ENCODE measurements at regions not wholly inside any gene's neighbourhood (a gene's known extent, or its start where the extent isn't known, plus 50 kb on each side); places are given as distances from the start of the nearest gene placed in this dataset.

DNA sequence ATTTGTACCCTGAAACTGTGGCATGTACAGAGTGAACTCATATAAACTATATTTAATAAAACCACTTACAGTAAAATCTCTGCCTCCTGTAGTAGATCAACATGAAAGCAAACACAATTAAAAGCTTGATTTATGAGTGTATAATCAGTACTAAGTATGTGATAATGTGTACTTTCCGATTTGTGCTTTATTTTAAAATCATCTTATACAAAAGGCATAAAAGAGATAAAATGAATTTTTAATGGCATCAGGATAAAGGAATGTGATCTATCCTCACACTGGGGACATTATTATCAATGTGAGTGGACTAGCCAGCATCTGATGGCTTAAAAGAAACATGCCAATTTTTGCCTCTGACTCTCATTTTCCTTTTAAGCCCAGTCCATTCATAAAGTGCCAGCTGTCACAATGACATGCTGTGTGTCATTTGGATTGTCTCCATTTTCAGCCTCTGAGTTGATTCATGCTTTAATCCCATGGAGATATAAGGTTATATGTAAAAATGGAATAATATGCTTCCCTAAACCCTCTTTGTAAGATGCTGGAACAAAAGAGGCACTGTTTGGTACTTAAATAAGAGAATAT, 831.6 kb upstream of the EYS start:
- no peaks in the 10 kb centered on the region for H3K9me3 ChIP-seq
- TF ChIP-seq CTCF (IDR thresholded peaks at IDR 0.05) = no peak
- H3K4me1 ChIP-seq = no peaks in the 10 kb centered on the region
- DNase-seq (ENCODE audit: low spot score) = no peak
- no peak overlapping the region for H3K27ac ChIP-seq
- H3K4me3 ChIP-seq = no peak overlapping the region
- H3K27me3 ChIP-seq = no peaks in the 10 kb centered on the region
- H3K36me3 ChIP-seq = no peaks in the 10 kb centered on the region

DNA sequence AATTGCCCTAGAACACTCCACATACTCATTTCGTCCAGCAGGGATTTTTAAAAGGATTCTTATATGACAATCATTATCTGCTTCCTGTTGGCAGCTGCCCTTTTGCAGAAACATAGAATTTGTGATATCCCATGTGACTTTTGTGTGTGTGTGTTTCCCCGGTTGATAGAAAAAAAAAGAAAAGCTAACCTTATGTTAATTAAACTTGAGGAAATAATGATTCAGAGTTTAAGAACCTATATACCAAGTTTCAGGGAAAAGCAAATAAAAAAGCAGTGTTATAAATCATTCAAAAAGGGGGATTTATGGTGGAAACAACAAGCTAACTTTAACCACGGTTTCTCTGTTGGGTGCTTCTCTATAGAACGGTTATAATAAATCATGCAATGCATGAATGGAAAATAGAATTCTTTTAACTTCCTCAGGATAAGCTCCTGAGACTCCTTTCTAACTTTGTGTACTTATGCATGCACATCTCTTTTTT, 826.9 kb upstream of the EYS start:
- Histone ChIP-seq H3K27ac (no peak overlapping the region), H3K4me3 (no peak overlapping the region), H3K36me3 (no peaks in the 10 kb centered on the region), H3K4me1 (no peaks in the 10 kb centered on the region), H3K9me3 (no peaks in the 10 kb centered on the region), H3K27me3 (no peaks in the 10 kb centered on the region)
- no peak for DNase-seq (ENCODE audit: low spot score)
- no peak for TF ChIP-seq CTCF (IDR thresholded peaks at IDR 0.05)

GRCh38 chr6:66526061-66526460, 819.0 kb upstream of the EYS start:
- DNase-seq (ENCODE audit: low spot score) = no peak
- no peaks in the 10 kb centered on the region for H3K4me1 ChIP-seq
- H3K36me3 ChIP-seq = no peaks in the 10 kb centered on the region
- H3K27ac ChIP-seq = no peak overlapping the region
- H3K4me3 ChIP-seq = no peak overlapping the region
- H3K9me3 ChIP-seq = no peaks in the 10 kb centered on the region
- TF ChIP-seq CTCF (IDR thresholded peaks at IDR 0.05) = no peak
- H3K27me3 ChIP-seq = no peaks in the 10 kb centered on the region

DNA sequence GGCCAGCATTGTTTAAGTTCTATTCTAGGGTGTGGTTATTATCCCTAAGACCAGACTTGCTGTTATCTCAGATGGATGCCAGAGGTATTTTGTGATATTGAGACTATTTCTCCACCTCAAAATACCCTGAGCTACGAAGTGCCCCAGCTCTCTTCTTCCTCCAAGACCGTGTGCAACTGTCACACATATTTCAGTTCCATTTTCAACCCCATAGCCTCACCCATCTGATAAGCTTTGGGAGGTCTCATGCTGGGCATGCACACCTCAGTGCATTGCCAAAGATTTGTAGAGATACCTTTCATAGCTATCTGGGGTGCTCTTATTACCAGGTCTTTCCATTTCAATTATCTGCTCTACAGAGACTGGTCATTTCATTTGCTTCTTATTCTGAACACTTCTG, 815.8 kb upstream of the EYS start:
- Histone ChIP-seq H3K4me3 (no peak overlapping the region), H3K27me3 (no peaks in the 10 kb centered on the region), H3K9me3 (no peaks in the 10 kb centered on the region), H3K27ac (no peak overlapping the region), H3K4me1 (no peaks in the 10 kb centered on the region), H3K36me3 (no peaks in the 10 kb centered on the region)
- no peak for DNase-seq (ENCODE audit: low spot score)
- no peak for TF ChIP-seq CTCF (IDR thresholded peaks at IDR 0.05)

GRCh38 chr6:66516377-66516776, 809.4 kb upstream of the EYS start:
- Histone ChIP-seq H3K4me3 (no peak overlapping the region), H3K36me3 (no peaks in the 10 kb centered on the region), H3K27me3 (no peaks in the 10 kb centered on the region), H3K4me1 (no peaks in the 10 kb centered on the region), H3K9me3 (no peaks in the 10 kb centered on the region), H3K27ac (no peak overlapping the region)
- DNase-seq (ENCODE audit: low spot score) = no peak
- no peak for TF ChIP-seq CTCF (IDR thresholded peaks at IDR 0.05)

GRCh38 chr6:66508433-66508832, 801.4 kb upstream of the EYS start:
- Histone ChIP-seq H3K36me3 (no peaks in the 10 kb centered on the region), H3K4me1 (no peaks in the 10 kb centered on the region), H3K27me3 (no peaks in the 10 kb centered on the region), H3K9me3 (no peaks in the 10 kb centered on the region), H3K4me3 (no peak overlapping the region), H3K27ac (no peak overlapping the region)
- no peak for TF ChIP-seq CTCF (IDR thresholded peaks at IDR 0.05)
- no peak for DNase-seq (ENCODE audit: low spot score)

Measured in right atrium auricular region (tissue), 2 donors.